SK-N-SH (cell line): ENCODE measurements at regions not wholly inside any gene's neighbourhood (a gene's known extent, or its start where the extent isn't known, plus 50 kb on each side); places are given as distances from the start of the nearest gene placed in this dataset.

ENCODE experiments used
- CTCF ChIA-PET: fragments of 300-600, 350-600 bp; formaldehyde crosslinking; extraction: SDS; loops from one replicate; lab custom pipeline; 2021; lab: Yijun Ruan, JAX
- POLR2A ChIA-PET: fragments of 350-600 bp; sonication (Branson Sonifier 250); formaldehyde crosslinking; extraction: SDS; loops from one replicate; lab custom pipeline; 2020; ENCODE audit warnings: antibody characterized with exemption, inconsistent platforms; lab: Yijun Ruan, JAX
- DNase-seq: peaks from one replicate; pipeline ENCODE4 v3.0.0; 2012
- H2AFZ ChIP-seq: fragments of 200-600 bp; sonication (generic); 2 replicates; pipeline ENCODE4 v1.8.1; 2016; ENCODE audit warnings: antibody characterized with exemption, mild to moderate bottlenecking, low read depth
- H3F3A ChIP-seq: fragments of 200-600 bp; sonication (generic); replicated peaks from 2 replicates; pipeline ENCODE3; 2016; ENCODE audit warnings: antibody characterized with exemption, mild to moderate bottlenecking; ENCODE audit not compliant: insufficient read depth
- H3K27ac ChIP-seq, 2 experiments: fragments of 200-500 bp in 1 of 2; fragments of 200-600 bp in 1 of 2; sonication (Bioruptor generic) in 1 of 2; sonication (generic), shearing (Covaris generic) in 1 of 2; 2 replicates each; pipeline versions ENCODE4 v1.5.1 to v1.6.1; 2014 to 2016; ENCODE audit warnings: low read depth in 2 of 2, inconsistent platforms in 1 of 2, low read length in 1 of 2, mild to moderate bottlenecking in 1 of 2, mixed read lengths in 1 of 2
- H3K27me3 ChIP-seq: fragments of 200-600 bp; sonication (generic), shearing (Covaris generic); 2 replicates; pipeline ENCODE4 v1.6.1; 2016; ENCODE audit warnings: mixed run types; ENCODE audit not compliant: insufficient read depth
- H3K36me3 ChIP-seq, 2 experiments: fragments of 200-500 bp in 1 of 2; fragments of 200-600 bp in 1 of 2; sonication (Bioruptor generic) in 1 of 2; sonication (generic) in 1 of 2; replicated peaks in 1 of 2; 2 replicates each; pipeline versions ENCODE3 to v1.5.1; 2014 to 2016; ENCODE audit warnings: low read length in 1 of 2, mild to moderate bottlenecking in 1 of 2; ENCODE audit not compliant: insufficient read depth in 2 of 2, control insufficient read depth in 1 of 2
- H3K4me1 ChIP-seq, 2 experiments: fragments of 200-500 bp in 1 of 2; fragments of 200-600 bp in 1 of 2; sonication (Bioruptor generic) in 1 of 2; sonication (generic), shearing (Covaris generic) in 1 of 2; 2 replicates each; pipeline versions ENCODE4 v1.5.1 to v1.6.1; 2014 to 2016; ENCODE audit warnings: low read depth in 1 of 2, low read length in 1 of 2, mixed run types in 1 of 2; ENCODE audit not compliant: insufficient read depth in 2 of 2, control insufficient read depth in 1 of 2
- H3K4me2 ChIP-seq: fragments of 200-600 bp; sonication (generic), shearing (Covaris generic); 2 replicates; pipeline ENCODE4 v1.6.1; 2017; ENCODE audit warnings: mixed run types
- H3K4me3 ChIP-seq, 2 experiments: fragments of 200-500 bp in 1 of 2; fragments of 200-600 bp in 1 of 2; sonication (Bioruptor generic) in 1 of 2; sonication (generic), shearing (Covaris generic) in 1 of 2; 2 replicates each; pipeline versions ENCODE4 v1.5.1 to v1.8.1; 2014 to 2016; ENCODE audit warnings: low read depth in 2 of 2, inconsistent platforms in 1 of 2, low read length in 1 of 2, mild to moderate bottlenecking in 1 of 2, mixed read lengths in 1 of 2, moderate library complexity in 1 of 2
- H3K79me2 ChIP-seq: fragments of 200-600 bp; sonication (generic); 2 replicates; pipeline ENCODE4 v1.8.1; 2017; ENCODE audit warnings: mild to moderate bottlenecking; ENCODE audit not compliant: insufficient read depth
- H3K9ac ChIP-seq: fragments of 200-600 bp; sonication (generic); 2 replicates; pipeline ENCODE4 v1.6.1; 2017; ENCODE audit warnings: mixed run types
- H3K9me2 ChIP-seq: fragments of 200-600 bp; sonication (generic); 2 replicates; pipeline ENCODE4 v1.6.1; 2017; ENCODE audit warnings: mixed run types
- H3K9me3 ChIP-seq: fragments of 200-600 bp; sonication (generic); 2 replicates; pipeline ENCODE4 v1.6.1; 2017; ENCODE audit warnings: mixed run types, mild to moderate bottlenecking, moderate library complexity
- H4K20me1 ChIP-seq: fragments of 200-600 bp; sonication (generic); 2 replicates; pipeline ENCODE4 v1.6.1; 2017; ENCODE audit warnings: mild to moderate bottlenecking, mixed run types; ENCODE audit not compliant: insufficient read depth
- FOXJ3 ChIP-seq: sonication (generic); formaldehyde crosslinking; IDR thresholded peaks from 2 replicates; pipeline ENCODE4 v1.5.1; 2020; ENCODE audit warnings: mild to moderate bottlenecking, missing genetic modification reagents
- MXI1 ChIP-seq: IDR thresholded peaks from 2 replicates; pipeline ENCODE4 v1.6.1; 2012; ENCODE audit warnings: mild to moderate bottlenecking, low read depth, low read length, improper control_type of control experiment
- RAD21 ChIP-seq: IDR thresholded peaks from 2 replicates; pipeline ENCODE4 v1.6.1; 2012; ENCODE audit warnings: mild to moderate bottlenecking, low read length
- TCF12 ChIP-seq: IDR thresholded peaks from 2 replicates; pipeline ENCODE4 v1.4.0; 2012
- YY1 ChIP-seq: IDR thresholded peaks from 2 replicates; pipeline ENCODE4 v1.4.0; 2012; ENCODE audit warnings: low read depth, mild to moderate bottlenecking
- TF ChIP-seq, protein P1 (sequence below): IDR thresholded peaks from 2 replicates; pipeline ENCODE4 v1.6.1; 2012; ENCODE audit warnings: mild to moderate bottlenecking, low read depth, low read length, moderate library complexity
- TF ChIP-seq, protein P2 (sequence below): IDR thresholded peaks from 2 replicates; pipeline ENCODE4 v1.4.0; 2012; ENCODE audit warnings: low read depth, borderline replicate concordance
- TF ChIP-seq, protein P3 (sequence below): IDR thresholded peaks from 2 replicates; pipeline ENCODE4; 2012
- TF ChIP-seq, protein P4 (sequence below): fragments of 150-350 bp; IDR thresholded peaks from 2 replicates; pipeline ENCODE4 v1.6.1; 2017; ENCODE audit warnings: antibody characterized with exemption, low read length, low read depth, borderline replicate concordance
- TF ChIP-seq, protein P5 (sequence below): IDR thresholded peaks from 2 replicates; pipeline ENCODE4 v1.4.0; 2012; ENCODE audit warnings: low read depth
- TF ChIP-seq, protein P6 (sequence below): fragments of 150-350 bp; IDR thresholded peaks from 2 replicates; pipeline ENCODE4 v1.6.1; 2016; ENCODE audit warnings: mild to moderate bottlenecking, low read depth, low read length

DNA sequence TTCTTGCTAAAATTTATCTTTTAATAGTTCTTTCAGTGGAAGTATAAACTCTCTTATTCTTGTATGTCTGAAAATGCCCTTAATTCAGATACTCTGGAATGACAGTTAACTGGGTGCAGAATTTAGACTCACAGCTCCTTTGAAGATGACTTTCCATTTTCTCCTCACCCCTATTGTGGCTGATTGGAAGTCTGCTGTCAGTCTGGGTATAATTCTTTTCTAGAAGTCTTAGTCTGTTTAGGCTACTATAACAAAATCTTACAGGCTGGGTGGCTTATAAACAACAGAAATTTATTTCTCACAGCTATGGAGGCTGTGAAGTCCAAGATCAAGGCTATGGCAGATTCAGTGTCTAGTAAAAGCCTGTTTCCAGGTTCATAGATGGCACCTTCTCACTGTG, 145.2 kb upstream of the GDF10 start:
- DNase-seq: no peak
- H3K9me2 ChIP-seq: no peaks in the 10 kb centered on the region
- H3K36me3 ChIP-seq: no peaks in the 10 kb centered on the region
- no peaks in the 10 kb centered on the region for H3K9me3 ChIP-seq
- H3K4me3 ChIP-seq: no peak overlapping the region
- TF ChIP-seq YY1: no peak
- TF ChIP-seq, protein P1, sequence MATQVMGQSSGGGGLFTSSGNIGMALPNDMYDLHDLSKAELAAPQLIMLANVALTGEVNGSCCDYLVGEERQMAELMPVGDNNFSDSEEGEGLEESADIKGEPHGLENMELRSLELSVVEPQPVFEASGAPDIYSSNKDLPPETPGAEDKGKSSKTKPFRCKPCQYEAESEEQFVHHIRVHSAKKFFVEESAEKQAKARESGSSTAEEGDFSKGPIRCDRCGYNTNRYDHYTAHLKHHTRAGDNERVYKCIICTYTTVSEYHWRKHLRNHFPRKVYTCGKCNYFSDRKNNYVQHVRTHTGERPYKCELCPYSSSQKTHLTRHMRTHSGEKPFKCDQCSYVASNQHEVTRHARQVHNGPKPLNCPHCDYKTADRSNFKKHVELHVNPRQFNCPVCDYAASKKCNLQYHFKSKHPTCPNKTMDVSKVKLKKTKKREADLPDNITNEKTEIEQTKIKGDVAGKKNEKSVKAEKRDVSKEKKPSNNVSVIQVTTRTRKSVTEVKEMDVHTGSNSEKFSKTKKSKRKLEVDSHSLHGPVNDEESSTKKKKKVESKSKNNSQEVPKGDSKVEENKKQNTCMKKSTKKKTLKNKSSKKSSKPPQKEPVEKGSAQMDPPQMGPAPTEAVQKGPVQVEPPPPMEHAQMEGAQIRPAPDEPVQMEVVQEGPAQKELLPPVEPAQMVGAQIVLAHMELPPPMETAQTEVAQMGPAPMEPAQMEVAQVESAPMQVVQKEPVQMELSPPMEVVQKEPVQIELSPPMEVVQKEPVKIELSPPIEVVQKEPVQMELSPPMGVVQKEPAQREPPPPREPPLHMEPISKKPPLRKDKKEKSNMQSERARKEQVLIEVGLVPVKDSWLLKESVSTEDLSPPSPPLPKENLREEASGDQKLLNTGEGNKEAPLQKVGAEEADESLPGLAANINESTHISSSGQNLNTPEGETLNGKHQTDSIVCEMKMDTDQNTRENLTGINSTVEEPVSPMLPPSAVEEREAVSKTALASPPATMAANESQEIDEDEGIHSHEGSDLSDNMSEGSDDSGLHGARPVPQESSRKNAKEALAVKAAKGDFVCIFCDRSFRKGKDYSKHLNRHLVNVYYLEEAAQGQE: no peak
- no peak for TF ChIP-seq FOXJ3 (CRISPR knock-in tag)
- no peak for TF ChIP-seq TCF12
- TF ChIP-seq RAD21: no peak
- TF ChIP-seq, protein P2, sequence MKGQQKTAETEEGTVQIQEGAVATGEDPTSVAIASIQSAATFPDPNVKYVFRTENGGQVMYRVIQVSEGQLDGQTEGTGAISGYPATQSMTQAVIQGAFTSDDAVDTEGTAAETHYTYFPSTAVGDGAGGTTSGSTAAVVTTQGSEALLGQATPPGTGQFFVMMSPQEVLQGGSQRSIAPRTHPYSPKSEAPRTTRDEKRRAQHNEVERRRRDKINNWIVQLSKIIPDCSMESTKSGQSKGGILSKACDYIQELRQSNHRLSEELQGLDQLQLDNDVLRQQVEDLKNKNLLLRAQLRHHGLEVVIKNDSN: no peak
- TF ChIP-seq, protein P3, sequence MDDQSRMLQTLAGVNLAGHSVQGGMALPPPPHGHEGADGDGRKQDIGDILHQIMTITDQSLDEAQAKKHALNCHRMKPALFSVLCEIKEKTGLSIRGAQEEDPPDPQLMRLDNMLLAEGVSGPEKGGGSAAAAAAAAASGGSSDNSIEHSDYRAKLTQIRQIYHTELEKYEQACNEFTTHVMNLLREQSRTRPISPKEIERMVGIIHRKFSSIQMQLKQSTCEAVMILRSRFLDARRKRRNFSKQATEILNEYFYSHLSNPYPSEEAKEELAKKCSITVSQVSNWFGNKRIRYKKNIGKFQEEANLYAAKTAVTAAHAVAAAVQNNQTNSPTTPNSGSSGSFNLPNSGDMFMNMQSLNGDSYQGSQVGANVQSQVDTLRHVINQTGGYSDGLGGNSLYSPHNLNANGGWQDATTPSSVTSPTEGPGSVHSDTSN: no peak
- no peak for TF ChIP-seq MXI1
- TF ChIP-seq, protein P4, sequence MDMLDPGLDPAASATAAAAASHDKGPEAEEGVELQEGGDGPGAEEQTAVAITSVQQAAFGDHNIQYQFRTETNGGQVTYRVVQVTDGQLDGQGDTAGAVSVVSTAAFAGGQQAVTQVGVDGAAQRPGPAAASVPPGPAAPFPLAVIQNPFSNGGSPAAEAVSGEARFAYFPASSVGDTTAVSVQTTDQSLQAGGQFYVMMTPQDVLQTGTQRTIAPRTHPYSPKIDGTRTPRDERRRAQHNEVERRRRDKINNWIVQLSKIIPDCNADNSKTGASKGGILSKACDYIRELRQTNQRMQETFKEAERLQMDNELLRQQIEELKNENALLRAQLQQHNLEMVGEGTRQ: no peak
- TF ChIP-seq, protein P5, sequence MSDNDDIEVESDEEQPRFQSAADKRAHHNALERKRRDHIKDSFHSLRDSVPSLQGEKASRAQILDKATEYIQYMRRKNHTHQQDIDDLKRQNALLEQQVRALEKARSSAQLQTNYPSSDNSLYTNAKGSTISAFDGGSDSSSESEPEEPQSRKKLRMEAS: no peak
- TF ChIP-seq, protein P6, sequence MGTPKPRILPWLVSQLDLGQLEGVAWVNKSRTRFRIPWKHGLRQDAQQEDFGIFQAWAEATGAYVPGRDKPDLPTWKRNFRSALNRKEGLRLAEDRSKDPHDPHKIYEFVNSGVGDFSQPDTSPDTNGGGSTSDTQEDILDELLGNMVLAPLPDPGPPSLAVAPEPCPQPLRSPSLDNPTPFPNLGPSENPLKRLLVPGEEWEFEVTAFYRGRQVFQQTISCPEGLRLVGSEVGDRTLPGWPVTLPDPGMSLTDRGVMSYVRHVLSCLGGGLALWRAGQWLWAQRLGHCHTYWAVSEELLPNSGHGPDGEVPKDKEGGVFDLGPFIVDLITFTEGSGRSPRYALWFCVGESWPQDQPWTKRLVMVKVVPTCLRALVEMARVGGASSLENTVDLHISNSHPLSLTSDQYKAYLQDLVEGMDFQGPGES: no peak
- H3K79me2 ChIP-seq: no peaks in the 10 kb centered on the region
- peaks cover 0 to 12% of the 10 kb centered on the region in 2 experiments; a peak in 1 of 4 replicates for H3K4me1 ChIP-seq
- no peak overlapping the region for H2AFZ ChIP-seq
- CTCF ChIA-PET: no interaction called here
- POLR2A ChIA-PET: no interaction called here
- H3K27me3 ChIP-seq: no peaks in the 10 kb centered on the region
- no peaks in the 10 kb centered on the region for H3F3A ChIP-seq
- no peaks in the 10 kb centered on the region for H4K20me1 ChIP-seq
- no peak overlapping the region for H3K4me2 ChIP-seq
- H3K27ac ChIP-seq: no peak overlapping the region
- no peak overlapping the region for H3K9ac ChIP-seq
